T47D (cell line): ENCODE measurements at regions not wholly inside any gene's neighbourhood (a gene's known extent, or its start where the extent isn't known, plus 50 kb on each side); places are given as distances from the start of the nearest gene placed in this dataset.

Source experiments
- DNase-seq, 2 experiments: peaks; one replicate each; pipeline versions ENCODE4 v3.0.0 to v3.0.0-alpha.2; 2011 to 2012; ENCODE audit warnings: low read depth in 1 of 2, low spot score in 1 of 2
- JUND ChIP-seq: IDR thresholded peaks from 2 replicates; pipeline ENCODE4 v1.6.1; 2012; ENCODE audit warnings: low read depth
- in situ Hi-C: cut with HindIII; loops from 2 replicates; pipeline ENCODE4 v1.10.0; 2016; ENCODE audit warnings: low sequenced_read_pairs, low pct_unique_long_range_greater_than_20kb

DNA sequence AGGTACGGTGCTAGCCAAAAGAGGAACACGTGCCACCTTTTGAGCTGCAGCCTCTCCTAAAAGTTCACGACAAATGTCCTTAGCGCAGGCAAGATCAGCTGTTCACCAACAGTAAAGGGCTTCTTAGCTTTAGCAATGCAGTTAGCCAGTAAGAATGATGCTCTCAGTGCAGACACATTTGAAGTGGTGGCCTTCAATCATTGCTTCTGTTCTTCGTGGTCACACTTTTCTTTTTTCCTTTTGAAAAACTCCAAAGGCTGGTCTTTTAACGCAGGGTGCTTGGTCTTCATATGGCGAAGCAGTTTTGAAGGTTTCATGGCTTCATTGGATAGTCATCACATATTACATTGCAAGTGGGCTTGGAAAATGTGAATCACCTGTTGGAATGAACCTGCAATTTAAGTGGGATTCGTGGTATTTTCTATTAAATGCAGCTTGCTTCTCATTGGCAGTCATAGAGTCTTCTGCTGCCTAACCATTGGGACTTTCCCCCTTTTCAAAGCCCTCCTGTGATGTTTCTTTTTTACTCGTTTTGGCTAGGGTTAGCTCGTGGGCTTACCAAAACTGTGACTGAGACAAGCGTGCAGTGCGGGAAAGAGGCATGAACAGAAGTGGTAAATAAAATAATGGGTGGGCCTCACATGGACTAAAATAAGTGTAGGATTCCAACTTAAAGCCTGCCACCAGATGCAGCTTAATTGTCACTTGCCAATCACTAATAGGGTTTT, 100.9 kb downstream of the MRPL36 start:
- DNase-seq, result no peak
- in situ Hi-C loops, result no loop called here
- TF ChIP-seq JUND, result no peak

DNA sequence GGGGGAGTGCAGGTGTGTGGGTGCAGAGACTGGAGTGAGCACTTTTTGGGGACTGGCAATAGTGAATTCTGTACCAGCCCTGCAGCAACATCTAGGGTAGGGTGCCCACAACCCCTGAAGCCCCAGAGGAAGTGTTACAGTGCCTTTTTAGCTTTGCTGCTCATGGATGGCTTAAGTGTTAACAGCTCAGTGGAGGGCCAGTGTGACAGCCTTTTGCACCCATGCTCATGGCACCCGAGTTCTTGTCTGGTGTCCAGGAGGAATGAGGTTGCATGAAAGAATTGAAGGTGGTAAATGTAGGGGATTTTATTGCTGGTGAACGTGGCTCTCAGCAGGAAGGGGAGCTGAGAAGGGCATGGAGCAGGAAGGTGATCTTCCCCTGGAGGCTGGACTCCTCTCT, 107.3 kb downstream of the MRPL36 start:
- no peak for TF ChIP-seq JUND
- no peak for DNase-seq
- in situ Hi-C loops, result no loop called here

DNA sequence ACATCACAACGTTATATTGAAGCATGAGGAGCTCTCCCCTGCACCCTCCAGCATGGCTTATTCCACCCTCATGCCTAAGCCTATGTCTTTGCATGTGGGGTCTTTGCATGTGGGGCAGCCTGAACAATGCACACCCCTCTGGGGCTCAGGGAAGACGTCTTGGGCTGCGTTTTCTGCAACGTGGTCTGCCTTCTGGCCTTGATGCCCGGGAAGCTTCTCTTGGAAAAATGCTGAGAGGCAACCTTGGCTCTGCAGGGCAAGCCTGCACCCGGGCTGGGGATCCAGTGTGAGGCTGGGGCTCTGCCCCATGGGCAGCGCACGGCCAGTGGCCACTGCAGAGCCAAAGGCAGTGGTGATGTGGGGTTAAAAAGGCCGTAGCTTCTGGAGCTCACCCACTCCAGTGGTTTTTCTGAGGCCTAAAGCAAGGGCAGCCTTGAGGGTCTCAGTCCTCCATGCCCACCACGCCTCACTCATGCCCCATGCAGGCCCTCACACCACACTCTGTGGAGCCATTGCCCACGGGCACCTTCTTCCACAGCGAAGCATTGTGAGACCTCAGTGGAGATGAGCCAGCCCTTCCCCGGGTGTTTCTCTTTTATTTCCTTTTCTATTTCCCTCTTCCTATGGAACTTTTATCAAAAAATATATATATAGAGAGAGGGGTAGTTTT, 112.2 kb downstream of the MRPL36 start:
- in situ Hi-C loops, result no loop called here
- DNase-seq, result no peak
- no peak for TF ChIP-seq JUND

- DNase-seq, result no peak
- TF ChIP-seq JUND, result no peak
- in situ Hi-C loops, result no loop called here
Observed at GRCh38 chr5:1686016-1686802, 113.4 kb downstream of the MRPL36 start.

- no peak for DNase-seq
- no peak for TF ChIP-seq JUND
Observed at GRCh38 chr5:1685066-1685465, 114.6 kb downstream of the MRPL36 start.

GRCh38 chr5:1681955-1682354, 117.7 kb downstream of the MRPL36 start:
- DNase-seq, result peak in 1 of 2 experiments; percentile 27
- in situ Hi-C loops, result no loop called here
- TF ChIP-seq JUND, result no peak

More at GRCh38 chr5:1685066-1685465, 114.6 kb downstream of the MRPL36 start:
- in situ Hi-C loops, result no loop called here

GRCh38 chr5:1673042-1673677, 126.5 kb downstream of the MRPL36 start:
- in situ Hi-C loops, result no loop called here

DNA sequence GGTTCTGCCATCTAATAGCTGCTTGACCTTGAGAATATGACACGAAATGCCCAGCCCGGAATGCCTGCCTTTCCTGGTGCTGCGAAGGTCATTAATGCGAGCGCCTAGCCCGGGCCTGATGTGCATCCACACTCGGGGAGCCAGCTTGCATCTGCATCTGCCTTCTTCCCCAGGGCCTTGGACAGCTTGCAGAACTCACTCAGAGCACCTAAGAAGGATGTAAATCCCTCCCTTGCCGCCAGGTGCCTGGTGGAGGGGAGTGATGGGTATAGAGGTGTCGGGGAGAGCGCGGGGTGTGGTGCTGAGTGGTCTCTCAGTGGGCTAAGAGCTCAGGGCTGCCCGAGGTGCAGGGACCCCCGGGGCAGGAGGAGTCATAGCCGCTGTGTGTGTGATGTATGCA, 127.2 kb downstream of the MRPL36 start:
- TF ChIP-seq JUND, result no peak
- in situ Hi-C loops, result no loop called here
- no peak for DNase-seq

More at GRCh38 chr5:1673042-1673677, 126.5 kb downstream of the MRPL36 start:
- DNase-seq, result no peak
- TF ChIP-seq JUND, result no peak

DNA sequence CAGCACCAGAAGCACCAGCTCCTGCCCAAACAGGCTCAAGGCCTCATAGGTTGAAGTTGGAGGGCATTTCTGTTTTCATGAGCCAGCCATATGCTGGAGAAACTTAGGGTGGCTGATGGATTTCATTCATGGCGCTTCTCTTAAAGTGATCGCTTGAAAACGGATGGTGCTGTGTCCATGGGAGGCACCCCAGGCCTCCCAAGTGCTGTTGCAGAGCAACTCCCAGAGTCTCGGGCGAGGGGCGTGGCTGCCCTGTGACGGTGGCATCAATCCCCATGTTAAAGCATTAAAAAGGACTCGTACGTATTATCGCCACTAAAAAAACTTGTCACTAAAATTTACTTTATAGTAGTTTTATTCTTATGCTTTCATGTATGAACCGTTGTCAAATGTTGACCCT, 128.3 kb downstream of the MRPL36 start:
- DNase-seq, result no peak
- in situ Hi-C loops, result no loop called here
- no peak for TF ChIP-seq JUND

GRCh38 chr5:1670351-1670750, 129.3 kb downstream of the MRPL36 start:
- DNase-seq, result no peak
- TF ChIP-seq JUND, result no peak
- in situ Hi-C loops, result no loop called here

DNA sequence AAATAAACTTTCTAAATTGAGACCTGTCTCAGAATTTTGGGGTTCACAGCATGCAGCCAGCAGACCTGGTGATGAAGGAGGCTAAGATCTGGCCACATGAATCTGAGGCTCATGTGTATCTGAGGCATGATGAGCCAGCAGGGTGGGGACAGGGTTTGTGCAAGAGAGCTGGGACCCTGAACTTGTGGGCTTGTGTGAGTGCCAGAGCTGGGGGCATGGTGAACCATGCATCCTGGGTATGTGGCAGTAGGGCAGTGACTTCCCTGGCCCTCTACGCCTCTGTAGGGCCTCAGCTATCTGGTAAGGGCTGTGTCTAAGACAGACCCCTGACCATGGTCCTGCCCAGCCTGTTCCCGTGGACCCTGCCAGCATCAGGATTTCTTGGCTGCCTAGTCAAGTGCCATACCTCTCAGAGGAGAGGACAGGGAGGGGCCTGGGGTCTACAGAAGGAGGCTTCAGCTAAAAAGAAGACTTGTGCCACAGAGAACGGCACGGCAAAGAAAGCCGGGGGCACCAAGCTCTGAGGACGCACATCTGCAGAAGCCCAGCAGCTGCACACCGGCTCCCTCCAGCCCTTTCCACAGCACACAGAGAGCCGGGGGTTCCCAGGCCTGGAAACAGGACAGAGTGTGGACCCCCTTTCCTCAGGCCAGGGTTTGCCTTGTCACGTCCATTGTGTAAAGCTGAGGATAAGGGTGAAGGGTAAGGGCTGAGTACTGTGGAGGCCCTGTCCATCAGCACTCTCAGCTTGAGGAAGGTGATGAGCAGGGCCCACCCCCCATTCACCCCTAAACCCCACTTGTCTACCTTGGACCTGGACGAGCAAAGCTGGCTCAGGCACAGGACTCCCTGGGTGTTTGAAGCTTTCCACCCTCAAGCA, 130.1 kb downstream of the MRPL36 start:
- DNase-seq, result no peak
- no peak for TF ChIP-seq JUND
- in situ Hi-C loops, result no loop called here
